ENCODE measurements at regions not wholly inside any gene's neighbourhood (a gene's known extent, or its start where the extent isn't known, plus 50 kb on each side); places are given as distances from the start of the nearest gene placed in this dataset.

- TF ChIP-seq MYB (IDR thresholded peaks at IDR 0.05; ENCODE audit: borderline replicate concordance, low read depth, low read length): no peak
- no peak for TF ChIP-seq SMC3 (IDR thresholded peaks at IDR 0.05; ENCODE audit: borderline replicate concordance, low read length)
- no peak for TF ChIP-seq E2F8 (IDR thresholded peaks at IDR 0.05; ENCODE audit: low read depth, partially characterized antibody)
These were observed 201.3 kb upstream of the LRIG1 start (continued) for GRCh38 chr3:66702126-66702525.

GRCh38 chr3:66703501-66703900 is 202.7 kb upstream of the LRIG1 start:
- SMC1A ChIA-PET (ENCODE audit: uncharacterized antibody, unreplicated experiment): interaction anchor here (1.2 kb wide), 1 partner anchor 15 kb away, joined by 3 read pairs; no protein-coding TSS in a partner anchor
- no peaks in the 10 kb centered on the region for H3K4me1 ChIP-seq (ENCODE audit: control insufficient read depth, insufficient read depth, low read length)
- POLR2A ChIA-PET: no interaction called here
- no peaks in the 10 kb centered on the region for H3K9me3 ChIP-seq (replicated peaks; ENCODE audit: control insufficient read depth, insufficient read depth, low read length)
- FAIRE-seq: no peak
- no peaks in the 10 kb centered on the region for H3K79me2 ChIP-seq (ENCODE audit: control insufficient read depth, insufficient read depth, low read length)
- no peak overlapping the region for H3K9ac ChIP-seq (ENCODE audit: control insufficient read depth, insufficient read depth, low read length)
- H4K20me1 ChIP-seq (ENCODE audit: control insufficient read depth, insufficient read depth): no peaks in the 10 kb centered on the region
- RAD21 ChIA-PET (ENCODE audit: unreplicated experiment): no interaction called here
- DNase-seq (ENCODE audit: low read depth, low spot score): no peak
- H3K27me3 ChIP-seq (replicated peaks in 1 of 2; ENCODE audit: control insufficient read depth in 2 of 2, insufficient read depth in 2 of 2, low read length in 1 of 2): no peaks in the 10 kb centered on the region
- H3K36me3 ChIP-seq (ENCODE audit: control insufficient read depth in 2 of 2, insufficient read depth in 2 of 2, low read length in 1 of 2): no peaks in the 10 kb centered on the region
- H3K4me3 ChIP-seq: no peak overlapping the region
- no peak overlapping the region for H2AFZ ChIP-seq (ENCODE audit: control insufficient read depth, low read depth, low read length)
- CTCF ChIA-PET: no interaction called here
- no peak for ATAC-seq
- in situ Hi-C loops (cut with MboI) (no loop called here), intact Hi-C loops (cut with micrococcal nuclease; ENCODE audit: unreplicated experiment) (no loop called here)
- 6% methylated on average over 2 of the region's 2 CpGs for WGBS (ENCODE audit: insufficient coverage, insufficient replicate concordance, low lambda C conversion rate, missing lambda C conversion rate)
- no peak overlapping the region for H3K27ac ChIP-seq (ENCODE audit: control insufficient read depth, insufficient read depth)
- H3K4me2 ChIP-seq (ENCODE audit: control insufficient read depth, insufficient read depth): no peak overlapping the region
- no TSS peak for BruUV-seq (replicated peaks)
- no peak for TF ChIP-seq SIX5 (IDR thresholded peaks at IDR 0.05; ENCODE audit: low read depth, low read length, severe bottlenecking)
- TF ChIP-seq ATF2 (IDR thresholded peaks at IDR 0.05; ENCODE audit: low read length): no peak
- TF ChIP-seq SRF (IDR thresholded peaks at IDR 0.05; ENCODE audit: low read depth in 2 of 2, low read length in 2 of 2): no peak
- TF ChIP-seq USF2 (IDR thresholded peaks at IDR 0.05; ENCODE audit: borderline replicate concordance, low read depth, low read length): no peak
- TF ChIP-seq STAT3 (IDR thresholded peaks at IDR 0.05; ENCODE audit: low read depth, low read length): no peak
- no peak for TF ChIP-seq E4F1 (IDR thresholded peaks at IDR 0.05; ENCODE audit: borderline replicate concordance, partially characterized antibody)
- TF ChIP-seq REST (IDR thresholded peaks at IDR 0.05; ENCODE audit: low read depth, low read length): no peak

Measured in GM12878 (cell line).